GM21786 (cell line): ENCODE measurements at regions not wholly inside any gene's neighbourhood (a gene's known extent, or its start where the extent isn't known, plus 50 kb on each side); places are given as distances from the start of the nearest gene placed in this dataset.
A peak's percentile ranks its signal among the peaks of the same experiment; 100 is the strongest.

Experiments used
- ATAC-seq: cut with Tn5 transposase; IDR thresholded peaks from one replicate; pipeline ENCODE4 v1.9.1; 2021; ENCODE audit not compliant: unreplicated experiment

GRCh38 chr5:9927521-9927997 is 297.4 kb upstream of the TAS2R1 start:
- ATAC-seq: no peak

GRCh38 chr5:9927106-9927505 is 297.0 kb upstream of the TAS2R1 start:
- no peak for ATAC-seq

DNA sequence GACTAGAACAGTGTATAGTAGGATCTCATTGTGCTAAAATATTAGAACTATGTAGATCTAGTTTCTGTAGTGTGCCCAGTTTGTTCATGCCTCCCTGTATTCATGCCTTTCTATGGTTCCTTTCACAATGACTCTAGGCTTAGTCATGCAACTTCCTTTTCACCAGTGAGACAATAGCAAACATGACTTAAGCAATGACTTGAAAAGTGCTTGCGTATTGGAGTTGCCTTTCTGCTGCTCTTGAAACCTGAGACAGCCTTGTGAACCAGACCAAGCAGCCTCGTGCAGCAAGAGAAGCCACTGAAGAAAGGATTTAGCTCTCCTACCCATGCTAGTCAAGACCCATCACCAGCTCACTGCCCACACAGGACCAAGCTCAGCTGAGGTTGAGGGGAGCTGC is 294.5 kb upstream of the TAS2R1 start:
- peak; percentile 86 for ATAC-seq

DNA sequence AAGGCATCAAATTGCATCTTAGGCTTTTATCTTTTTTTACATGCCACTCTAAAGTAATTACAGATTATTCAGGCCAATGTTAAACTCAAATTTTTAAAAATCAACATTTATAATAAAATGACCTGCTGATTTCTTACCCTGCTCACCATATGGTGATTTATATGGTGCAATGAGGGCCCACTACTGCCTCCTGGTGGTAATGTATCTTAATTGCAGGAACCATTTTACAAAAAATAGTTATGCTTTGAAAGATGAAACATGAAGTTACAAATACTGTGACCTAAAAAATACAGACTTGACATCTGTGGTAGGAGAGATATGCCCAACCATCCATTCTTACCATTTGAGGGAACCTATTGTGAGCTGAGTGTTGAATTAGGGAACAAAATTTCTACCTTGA is 292.6 kb upstream of the TAS2R1 start:
- ATAC-seq: no peak

DNA sequence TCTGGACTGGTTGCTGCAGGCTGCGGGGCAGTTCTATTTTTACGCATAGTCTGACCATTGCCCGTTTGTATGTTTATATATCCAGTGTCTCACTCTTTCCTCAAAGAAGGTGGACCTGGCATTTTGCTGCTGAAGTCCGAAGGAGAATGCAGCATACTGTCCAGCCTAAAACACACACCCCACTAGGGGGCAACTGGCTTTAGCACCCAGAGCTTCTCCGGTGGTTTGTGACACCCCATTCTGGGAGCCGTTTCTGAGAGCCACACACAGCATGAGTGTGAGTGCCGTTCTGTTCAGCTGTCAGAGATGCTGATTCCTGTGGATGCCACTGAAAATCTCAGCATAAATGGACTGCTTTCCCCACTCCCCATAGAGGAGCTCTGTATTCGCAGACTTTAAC is 290.5 kb upstream of the TAS2R1 start:
- ATAC-seq: no peak

GRCh38 chr5:9919306-9920030 is 289.3 kb upstream of the TAS2R1 start:
- no peak for ATAC-seq

GRCh38 chr5:9905661-9906060 is 275.5 kb upstream of the TAS2R1 start:
- ATAC-seq: no peak

GRCh38 chr5:9903801-9904200 is 273.6 kb upstream of the TAS2R1 start:
- no peak for ATAC-seq

- no peak for ATAC-seq
Measured at GRCh38 chr5:9898319-9898718, 268.2 kb upstream of the TAS2R1 start.

- no peak for ATAC-seq
Measured at GRCh38 chr5:9895302-9895645, 265.1 kb upstream of the TAS2R1 start.

DNA sequence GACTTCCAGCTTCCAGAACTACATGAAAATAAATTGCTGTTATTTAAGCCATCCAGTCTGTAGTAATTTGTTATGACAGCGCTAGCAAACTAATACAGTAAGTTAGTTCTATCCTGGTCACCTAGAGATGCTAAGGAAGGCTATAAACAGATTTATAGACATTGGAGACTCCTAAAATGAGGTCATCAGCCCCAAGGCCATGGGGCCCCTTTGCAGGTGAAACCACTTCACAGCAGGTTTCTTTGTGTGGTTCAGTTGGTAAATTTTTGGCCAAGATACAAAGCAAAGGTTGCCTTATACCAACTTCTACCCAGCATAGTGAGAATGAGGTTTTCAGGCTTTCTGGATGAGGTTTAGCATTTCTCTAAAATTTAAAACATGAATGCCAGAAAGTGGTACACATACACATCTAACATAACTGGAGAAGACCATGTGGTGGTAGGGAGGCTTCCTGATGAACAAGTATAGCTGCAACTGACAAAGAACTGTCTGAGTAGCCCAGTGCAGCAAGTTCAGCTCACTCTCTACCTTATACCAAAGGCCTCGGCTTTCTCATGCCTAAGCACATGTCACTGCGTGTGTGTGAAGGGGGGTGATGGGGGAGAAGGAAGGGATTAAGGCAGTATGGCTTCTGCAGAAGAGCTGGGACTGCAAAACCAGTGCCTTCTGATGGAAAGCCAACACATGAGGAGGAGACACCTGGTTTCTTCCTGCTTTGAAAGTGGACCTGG is 264.6 kb upstream of the TAS2R1 start:
- ATAC-seq: no peak

DNA sequence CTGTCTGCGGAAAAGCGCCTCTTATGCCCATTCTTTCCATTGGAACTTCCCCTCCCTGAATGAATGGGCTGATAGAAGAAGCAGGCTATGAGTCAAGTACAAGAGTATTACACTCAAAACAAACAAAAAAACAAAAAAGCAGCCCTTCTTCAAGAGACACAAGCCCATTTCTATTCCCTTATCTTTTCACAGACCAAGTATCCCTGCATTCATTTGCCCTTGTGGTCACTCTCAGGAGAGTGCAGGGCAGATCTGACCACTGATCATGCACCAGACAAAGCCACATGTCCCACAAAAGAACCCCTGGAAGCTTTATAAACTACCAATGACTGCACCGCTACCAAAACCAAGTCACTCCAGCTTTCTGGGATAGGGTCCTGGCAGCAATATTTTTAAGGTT is 262.5 kb upstream of the TAS2R1 start:
- no peak for ATAC-seq

- no peak for ATAC-seq
Measured at GRCh38 chr5:9889511-9889910, 259.4 kb upstream of the TAS2R1 start.

DNA sequence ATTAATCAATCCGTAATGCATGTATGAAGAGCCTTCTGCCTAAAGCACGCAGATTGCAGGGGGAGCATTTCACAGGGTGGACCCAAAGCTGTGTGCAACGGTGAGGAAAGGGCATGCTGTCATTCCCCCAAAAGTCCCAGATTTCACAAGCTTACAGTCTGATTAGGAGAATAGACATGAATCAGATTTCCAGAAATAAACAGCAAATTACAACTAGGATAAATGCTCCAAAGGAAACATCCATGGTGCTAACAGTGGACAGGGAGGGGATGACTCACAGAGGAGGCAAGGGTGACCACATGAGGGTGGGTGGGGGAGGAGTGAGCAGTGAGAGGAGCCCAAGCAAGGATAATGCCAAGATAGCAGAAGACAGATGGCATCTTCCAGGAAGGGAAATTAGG is 258.4 kb upstream of the TAS2R1 start:
- ATAC-seq: no peak

DNA sequence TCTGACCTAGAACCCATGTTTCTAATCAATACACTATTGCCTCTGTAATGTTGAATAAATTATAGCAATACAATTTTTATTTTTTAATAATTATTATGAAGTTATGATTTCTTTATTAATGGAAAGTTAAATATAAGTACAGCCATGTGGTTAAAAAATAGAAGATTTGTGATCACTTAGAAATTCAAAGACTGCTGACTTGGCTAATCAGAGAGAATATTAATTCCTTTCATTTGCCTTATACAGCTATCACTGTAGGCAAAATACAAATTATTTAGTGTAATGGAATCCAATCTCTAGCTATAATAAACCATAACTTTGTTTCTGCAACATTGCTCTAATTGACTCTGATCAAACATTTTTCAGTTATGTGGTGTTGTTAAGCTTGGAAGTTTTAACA is 255.0 kb upstream of the TAS2R1 start:
- ATAC-seq: no peak

- ATAC-seq: no peak
Measured at GRCh38 chr5:9878206-9878605, 248.1 kb upstream of the TAS2R1 start.

GRCh38 chr5:9877488-9877887 is 247.3 kb upstream of the TAS2R1 start:
- ATAC-seq: no peak

GRCh38 chr5:9876451-9876850 is 246.3 kb upstream of the TAS2R1 start:
- ATAC-seq: no peak

DNA sequence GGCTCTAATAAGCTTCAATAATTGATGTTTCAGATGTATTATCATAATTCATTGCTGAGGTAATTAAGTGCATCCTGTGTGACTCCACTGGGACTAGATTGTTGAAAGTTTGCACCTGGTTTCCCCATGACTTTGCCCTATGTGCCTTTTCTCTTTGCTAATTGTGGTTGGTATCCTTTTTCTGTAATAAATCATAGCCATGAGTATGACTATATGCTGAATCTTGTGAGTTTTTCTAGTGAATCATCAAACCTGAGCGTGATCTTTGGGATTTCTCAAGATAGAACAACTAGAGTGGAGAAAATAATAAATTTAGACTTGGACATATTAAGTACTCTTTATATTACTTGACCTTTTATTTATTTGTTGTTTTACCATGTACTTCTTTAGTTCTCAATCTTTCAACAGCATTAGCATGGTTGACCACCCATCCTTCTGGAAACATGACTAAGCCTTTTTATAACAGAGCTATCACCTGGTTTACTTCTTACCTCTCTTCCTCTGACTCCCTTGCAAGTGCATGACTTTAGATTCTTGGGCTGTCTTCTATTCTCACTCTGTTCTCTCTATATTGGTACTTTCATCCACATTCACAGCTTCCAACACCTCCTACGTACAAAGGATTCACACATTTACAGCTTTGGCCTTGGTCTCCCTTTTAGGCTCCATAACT is 239.6 kb upstream of the TAS2R1 start:
- no peak for ATAC-seq

- ATAC-seq: no peak
Measured at GRCh38 chr5:9865574-9865973, 235.4 kb upstream of the TAS2R1 start.

DNA sequence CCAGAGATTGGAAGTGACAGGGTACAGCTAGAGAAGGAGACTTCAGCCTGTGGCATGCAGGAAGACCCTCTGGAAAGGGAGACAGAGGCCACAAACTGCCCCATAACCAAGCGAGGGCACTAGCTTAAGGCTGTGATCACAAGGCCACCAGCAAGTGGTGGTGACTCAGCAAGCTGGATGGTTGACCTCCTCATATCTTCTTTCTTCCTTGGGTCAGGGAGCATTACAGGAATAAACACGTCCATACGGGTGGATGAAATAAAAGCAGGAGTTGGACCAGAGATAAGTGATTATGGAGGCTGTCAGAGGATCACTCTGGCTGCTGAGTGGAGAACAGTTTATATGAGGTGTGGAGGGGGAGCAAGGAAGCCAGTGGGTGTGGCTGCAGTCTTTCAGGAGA is 234.6 kb upstream of the TAS2R1 start:
- ATAC-seq: no peak

DNA sequence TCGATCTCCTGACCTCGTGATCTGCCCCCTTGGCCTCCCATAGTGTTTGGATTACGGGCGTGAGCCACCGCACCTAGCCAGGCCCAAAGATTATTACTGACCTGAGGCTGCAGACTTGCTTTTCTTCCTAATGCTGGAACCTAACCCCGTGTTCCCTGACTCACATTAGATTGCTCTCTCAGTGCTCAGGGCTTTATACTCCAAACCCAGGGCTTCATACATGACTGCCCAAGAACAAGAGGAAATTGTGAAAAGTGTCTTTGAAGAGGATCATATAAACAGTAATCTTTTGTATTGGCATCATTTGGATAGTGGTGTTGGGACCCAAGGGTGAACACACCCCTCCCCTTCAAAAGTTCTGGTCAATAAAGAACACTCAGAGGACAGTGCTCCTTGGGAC is 233.3 kb upstream of the TAS2R1 start:
- ATAC-seq: no peak
